ENCODE measurements at regions not wholly inside any gene's neighbourhood (a gene's known extent, or its start where the extent isn't known, plus 50 kb on each side); places are given as distances from the start of the nearest gene placed in this dataset.

DNA sequence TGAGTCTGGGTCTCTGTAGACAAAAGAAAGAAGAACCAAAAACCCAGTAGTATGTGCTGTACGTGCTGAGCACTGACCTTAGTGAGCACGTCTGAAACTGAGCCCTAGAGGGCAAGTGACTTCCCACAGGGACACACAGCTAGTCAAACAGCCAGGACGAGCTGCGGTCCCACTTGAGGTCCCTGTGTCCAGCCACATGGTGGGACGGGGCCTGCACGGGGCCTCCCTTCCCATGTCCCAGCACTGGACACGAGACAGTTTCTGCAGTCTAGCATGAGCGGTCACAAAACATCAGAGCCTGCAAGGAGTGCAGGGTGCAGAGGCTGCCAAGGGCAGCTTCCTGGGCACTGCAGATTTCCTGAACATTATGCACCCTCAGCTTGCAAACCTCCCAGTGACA is 121.6 kb downstream of the NCOR2 start:
- TF ChIP-seq, protein P1, sequence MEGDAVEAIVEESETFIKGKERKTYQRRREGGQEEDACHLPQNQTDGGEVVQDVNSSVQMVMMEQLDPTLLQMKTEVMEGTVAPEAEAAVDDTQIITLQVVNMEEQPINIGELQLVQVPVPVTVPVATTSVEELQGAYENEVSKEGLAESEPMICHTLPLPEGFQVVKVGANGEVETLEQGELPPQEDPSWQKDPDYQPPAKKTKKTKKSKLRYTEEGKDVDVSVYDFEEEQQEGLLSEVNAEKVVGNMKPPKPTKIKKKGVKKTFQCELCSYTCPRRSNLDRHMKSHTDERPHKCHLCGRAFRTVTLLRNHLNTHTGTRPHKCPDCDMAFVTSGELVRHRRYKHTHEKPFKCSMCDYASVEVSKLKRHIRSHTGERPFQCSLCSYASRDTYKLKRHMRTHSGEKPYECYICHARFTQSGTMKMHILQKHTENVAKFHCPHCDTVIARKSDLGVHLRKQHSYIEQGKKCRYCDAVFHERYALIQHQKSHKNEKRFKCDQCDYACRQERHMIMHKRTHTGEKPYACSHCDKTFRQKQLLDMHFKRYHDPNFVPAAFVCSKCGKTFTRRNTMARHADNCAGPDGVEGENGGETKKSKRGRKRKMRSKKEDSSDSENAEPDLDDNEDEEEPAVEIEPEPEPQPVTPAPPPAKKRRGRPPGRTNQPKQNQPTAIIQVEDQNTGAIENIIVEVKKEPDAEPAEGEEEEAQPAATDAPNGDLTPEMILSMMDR (IDR thresholded peaks at IDR 0.05) = no peak
- no peak for TF ChIP-seq POLR2A (IDR thresholded peaks at IDR 0.05)
- no peak for TF ChIP-seq EP300 (IDR thresholded peaks at IDR 0.05)
